H1 (cell line): ENCODE measurements at regions not wholly inside any gene's neighbourhood (a gene's known extent, or its start where the extent isn't known, plus 50 kb on each side); places are given as distances from the start of the nearest gene placed in this dataset.

ENCODE experiments used
- CREB1 ChIP-seq: IDR thresholded peaks from 2 replicates; pipeline ENCODE4 v1.6.1; 2012; ENCODE audit warnings: inconsistent platforms
- CTCF ChIP-seq, 3 experiments: IDR thresholded peaks; 1 replicate in 2 of 3; 2 replicates in 1 of 3; pipeline versions ENCODE4 v1.5.1 to v1.6.1; 2011; ENCODE audit warnings: low read length in 3 of 3, mild to moderate bottlenecking in 3 of 3, inconsistent platforms in 2 of 3, low read depth in 1 of 3, moderate library complexity in 1 of 3; ENCODE audit not compliant: insufficient read depth in 1 of 3; ENCODE audit errors: control extremely low read depth in 1 of 3
- JUN ChIP-seq: IDR thresholded peaks from 2 replicates; pipeline ENCODE4 v1.6.1; 2011; ENCODE audit warnings: low read depth, mild to moderate bottlenecking, improper control_type of control experiment, low read length
- POLR2A ChIP-seq, 2 experiments: IDR thresholded peaks; 1 replicate in 1 of 2; 2 replicates in 1 of 2; pipeline ENCODE4 v1.6.1; 2011; ENCODE audit warnings: low read depth in 2 of 2, low read length in 2 of 2, mild to moderate bottlenecking in 2 of 2; ENCODE audit errors: control extremely low read depth in 1 of 2
- POLR2AphosphoS5 ChIP-seq: IDR thresholded peaks from 2 replicates; pipeline ENCODE4 v1.6.1; 2011; ENCODE audit warnings: low read depth, low read length
- SP1 ChIP-seq: IDR thresholded peaks from 2 replicates; pipeline ENCODE4 v1.6.1; 2011; ENCODE audit warnings: low read depth, low read length
- TAF1 ChIP-seq: IDR thresholded peaks from 2 replicates; pipeline ENCODE4 v1.6.1; 2011; ENCODE audit warnings: mild to moderate bottlenecking, low read depth, low read length
- YY1 ChIP-seq: IDR thresholded peaks from 2 replicates; pipeline ENCODE4 v1.6.1; 2011; ENCODE audit warnings: low read depth, mild to moderate bottlenecking, low read length

DNA sequence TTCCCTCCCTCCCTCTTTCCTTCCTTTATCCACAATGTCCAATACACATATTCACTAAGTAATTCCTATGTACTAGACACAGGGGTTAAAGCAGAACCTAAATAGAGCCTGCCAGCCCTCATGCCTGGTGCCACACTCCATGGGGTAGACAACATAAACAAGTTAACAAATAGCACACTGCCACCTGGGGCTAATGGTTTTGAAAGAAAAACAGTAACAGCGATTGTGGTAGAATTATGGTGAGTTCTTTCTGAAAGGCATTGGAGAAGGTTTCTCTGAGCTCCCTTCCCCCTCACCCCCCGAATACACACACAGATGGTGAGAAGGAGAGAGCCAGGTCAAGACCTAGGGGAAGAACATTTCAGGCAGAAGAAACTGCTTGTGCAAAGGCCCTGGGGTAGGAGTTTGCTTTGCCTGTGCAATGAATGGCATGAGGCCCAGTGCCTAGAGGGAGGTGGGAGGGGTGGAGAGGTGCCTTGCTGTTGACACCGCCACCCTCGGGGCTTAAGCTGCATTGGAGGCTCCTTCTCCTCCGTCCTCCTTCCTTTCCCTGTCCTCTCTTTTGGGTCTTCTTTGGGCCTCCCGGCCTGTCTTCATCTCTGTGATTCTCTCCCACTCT is 502.4 kb upstream of the SULF2 start:
- no peak for TF ChIP-seq SP1
- TF ChIP-seq POLR2AphosphoS5: no peak
- no peak for TF ChIP-seq JUN
- TF ChIP-seq YY1: no peak
- no peak for TF ChIP-seq POLR2A (IDR thresholded peaks at IDR 0.05; ENCODE audit: control extremely low read depth in 1 of 2, low read depth in 2 of 2, low read length in 2 of 2)
- TF ChIP-seq TAF1: no peak
- no peak for TF ChIP-seq CTCF (IDR thresholded peaks at IDR 0.05; ENCODE audit: control extremely low read depth in 1 of 3, insufficient read depth in 1 of 3, low read depth in 1 of 3, low read length in 3 of 3)
- no peak for TF ChIP-seq CREB1
